ENCODE measurements at regions not wholly inside any gene's neighbourhood (a gene's known extent, or its start where the extent isn't known, plus 50 kb on each side); places are given as distances from the start of the nearest gene placed in this dataset.

- no peak overlapping the region for H3K4me2 ChIP-seq
- no peak for TF ChIP-seq MYC (IDR thresholded peaks at IDR 0.05; ENCODE audit: borderline replicate concordance, low read length)
- peak in 1 of 2 experiments; percentile 21; a peak in 1 of 5 replicates for TF ChIP-seq RAD21 (conservative IDR thresholded peaks at IDR 0.05 in 1 of 2, IDR thresholded peaks at IDR 0.05 in 1 of 2)
- TF ChIP-seq RNF2 (IDR thresholded peaks at IDR 0.05; ENCODE audit: borderline replicate concordance, low read depth) = no peak
- CTCF ChIA-PET = interaction anchor here (1.2 kb wide), 1 partner anchor 186 kb away, joined by 3 read pairs; no protein-coding TSS in a partner anchor
- ATAC-seq (no peak), FAIRE-seq (no peak), DNase-seq (ENCODE audit: low read depth in 1 of 2, low spot score in 1 of 2) (no peak)
- H3K9me3 ChIP-seq = no peaks in the 10 kb centered on the region
- POLR2A ChIA-PET = no interaction called here
- H3K4me1 ChIP-seq = no peaks in the 10 kb centered on the region
- H3K4me3 ChIP-seq = no peak overlapping the region
- no peak overlapping the region for H3K27ac ChIP-seq
- 100% methylated on average over 2 of the region's 2 CpGs for WGBS (ENCODE audit: missing lambda C conversion rate)
Measured at GRCh38 chr6:113190170-113190569, 667.0 kb upstream of the MARCKS start.

- ATAC-seq (no peak), FAIRE-seq (no peak), DNase-seq (ENCODE audit: low read depth in 1 of 2, low spot score in 1 of 2) (no peak)
- WGBS (ENCODE audit: missing lambda C conversion rate) = 40% methylated on average over 2 of the region's 2 CpGs
- no peaks in the 10 kb centered on the region for H3K9me3 ChIP-seq
- H3K4me1 ChIP-seq = no peaks in the 10 kb centered on the region
- no peak overlapping the region for H3K27ac ChIP-seq
- CTCF ChIA-PET = no interaction called here
- no peak overlapping the region for H3K4me3 ChIP-seq
- POLR2A ChIA-PET = no interaction called here
- TF ChIP-seq KDM5A (IDR thresholded peaks at IDR 0.05) (no peak), MAFK (IDR thresholded peaks at IDR 0.05; ENCODE audit: partially characterized antibody) (peak; percentile 34)
- no peak overlapping the region for H3K4me2 ChIP-seq
Measured at GRCh38 chr6:113194090-113194489, 663.1 kb upstream of the MARCKS start.

GRCh38 chr6:113202852-113203714, 654.1 kb upstream of the MARCKS start:
- H3K4me2 ChIP-seq = no peak overlapping the region
- H3K9me3 ChIP-seq = no peaks in the 10 kb centered on the region
- no peak overlapping the region for H3K27ac ChIP-seq
- H3K4me3 ChIP-seq = no peak overlapping the region
- no peaks in the 10 kb centered on the region for H3K4me1 ChIP-seq
- ATAC-seq = no peak
- CTCF ChIA-PET = interaction anchor here (0.8 kb wide), 1 partner anchor 656 kb away, joined by 3 read pairs; no protein-coding TSS in a partner anchor
- DNase-seq (ENCODE audit: low read depth in 1 of 2, low spot score in 1 of 2) = no peak
- WGBS (ENCODE audit: missing lambda C conversion rate) = 81% methylated on average over 4 of the region's 4 CpGs
- POLR2A ChIA-PET = no interaction called here
- no peak for FAIRE-seq
- TF ChIP-seq ZSCAN20 (CRISPR knock-in tag; IDR thresholded peaks at IDR 0.05) = no peak
- TF ChIP-seq NPAS2 (CRISPR knock-in tag; IDR thresholded peaks at IDR 0.05; ENCODE audit: borderline replicate concordance) = no peak
- TF ChIP-seq FOSL2 (IDR thresholded peaks at IDR 0.05) = no peak
- TF ChIP-seq FOSL2 (CRISPR knock-in tag; IDR thresholded peaks at IDR 0.05) = no peak
- no peak for TF ChIP-seq POLR2A (IDR thresholded peaks at IDR 0.05; ENCODE audit: low read length)
- no peak for TF ChIP-seq RAD21 (conservative IDR thresholded peaks at IDR 0.05 in 1 of 2, IDR thresholded peaks at IDR 0.05 in 1 of 2)
- no peak for TF ChIP-seq RNF2 (IDR thresholded peaks at IDR 0.05; ENCODE audit: borderline replicate concordance, low read depth)
- no peak for TF ChIP-seq ZFP36 (IDR thresholded peaks at IDR 0.05; ENCODE audit: borderline replicate concordance, partially characterized antibody)
- TF ChIP-seq MAX (IDR thresholded peaks at IDR 0.05) = no peak
- no peak for TF ChIP-seq EHF (CRISPR knock-in tag; IDR thresholded peaks at IDR 0.05)
- no peak for TF ChIP-seq CTCF (IDR thresholded peaks at IDR 0.05)
- TF ChIP-seq CHD4 (IDR thresholded peaks at IDR 0.05; ENCODE audit: borderline replicate concordance) = no peak
- no peak for TF ChIP-seq ESRRA (IDR thresholded peaks at IDR 0.05; ENCODE audit: borderline replicate concordance, low read length)
- TF ChIP-seq KDM5A (IDR thresholded peaks at IDR 0.05) = no peak
- no peak for TF ChIP-seq PBX3 (IDR thresholded peaks at IDR 0.05)
- no peak for TF ChIP-seq JUNB (IDR thresholded peaks at IDR 0.05)
- TF ChIP-seq KDM1A (IDR thresholded peaks at IDR 0.05; ENCODE audit: low read depth) = no peak
- no peak for TF ChIP-seq HOXA7 (CRISPR knock-in tag; IDR thresholded peaks at IDR 0.05)
- no peak for TF ChIP-seq RCOR1 (IDR thresholded peaks at IDR 0.05; ENCODE audit: low read depth, low read length)
- TF ChIP-seq ZC3H11A (IDR thresholded peaks at IDR 0.05) = no peak

Data from A549 (cell line).